Fibroblast of skin of left biceps (primary cell): ENCODE measurements at regions not wholly inside any gene's neighbourhood (a gene's known extent, or its start where the extent isn't known, plus 50 kb on each side); places are given as distances from the start of the nearest gene placed in this dataset.

ENCODE experiments used
- DNase-seq, 2 experiments: peaks; one replicate each; pipeline ENCODE4 v3.0.0-alpha.2; 2013; ENCODE audit warnings: low read depth in 2 of 2

DNA sequence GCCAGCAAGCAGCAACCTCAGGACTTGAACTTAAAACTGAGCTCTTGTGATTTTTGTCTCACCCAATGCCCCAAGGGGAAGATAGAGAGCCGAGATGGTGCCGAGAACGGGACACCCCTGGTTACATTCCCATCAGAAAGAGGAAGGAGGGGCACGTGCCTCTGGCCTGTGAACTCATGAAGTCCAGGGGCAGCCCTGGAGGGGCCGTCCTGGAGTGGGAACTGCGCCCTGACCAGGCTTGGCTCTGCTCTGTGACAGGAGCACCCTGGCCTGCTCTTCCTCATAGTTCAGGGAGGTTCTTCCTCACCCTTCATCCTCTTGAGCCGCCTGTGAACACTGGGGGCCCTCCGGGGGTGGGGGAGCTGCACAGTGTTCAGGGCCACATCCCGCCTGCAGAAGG, 130.3 kb upstream of the FOXF1 start:
- no peak for DNase-seq

- no peak for DNase-seq
These were observed 128.8 kb upstream of the FOXF1 start for GRCh38 chr16:86381491-86381890.

DNA sequence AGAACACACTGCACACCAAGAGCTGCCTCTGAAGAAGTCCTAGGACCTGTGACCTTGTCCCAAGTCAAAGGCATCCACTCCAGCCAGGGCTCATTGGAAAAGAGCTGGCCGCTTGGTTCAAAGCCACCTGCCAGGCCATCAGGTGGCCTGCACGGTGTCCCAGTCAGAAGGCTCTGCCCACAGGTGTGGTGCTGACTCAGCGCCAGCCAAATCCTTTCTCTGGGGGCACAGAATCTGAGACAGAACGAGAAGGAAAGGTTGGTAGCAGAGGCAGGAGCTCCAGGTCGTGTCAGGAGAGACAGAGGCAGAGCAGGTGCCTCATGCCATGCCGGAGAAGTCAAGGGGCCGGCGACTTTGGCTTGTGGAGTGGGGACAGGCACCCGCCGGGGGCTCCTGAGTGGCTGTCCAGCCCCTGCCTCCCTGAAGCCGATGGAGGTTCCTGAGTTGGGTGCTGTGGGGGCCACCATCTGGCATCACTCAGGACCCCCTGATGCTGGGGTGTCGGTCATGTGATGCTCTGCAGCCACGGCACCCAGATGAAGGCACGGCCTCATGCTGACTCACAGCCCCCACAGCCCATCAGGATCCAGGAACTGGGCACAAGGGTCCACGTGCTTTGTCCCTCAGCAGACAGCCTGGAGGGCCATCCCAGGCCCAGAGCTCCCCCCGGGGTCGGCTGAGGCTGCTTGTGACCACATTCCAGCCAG, 128.1 kb upstream of the FOXF1 start:
- no peak for DNase-seq

DNA sequence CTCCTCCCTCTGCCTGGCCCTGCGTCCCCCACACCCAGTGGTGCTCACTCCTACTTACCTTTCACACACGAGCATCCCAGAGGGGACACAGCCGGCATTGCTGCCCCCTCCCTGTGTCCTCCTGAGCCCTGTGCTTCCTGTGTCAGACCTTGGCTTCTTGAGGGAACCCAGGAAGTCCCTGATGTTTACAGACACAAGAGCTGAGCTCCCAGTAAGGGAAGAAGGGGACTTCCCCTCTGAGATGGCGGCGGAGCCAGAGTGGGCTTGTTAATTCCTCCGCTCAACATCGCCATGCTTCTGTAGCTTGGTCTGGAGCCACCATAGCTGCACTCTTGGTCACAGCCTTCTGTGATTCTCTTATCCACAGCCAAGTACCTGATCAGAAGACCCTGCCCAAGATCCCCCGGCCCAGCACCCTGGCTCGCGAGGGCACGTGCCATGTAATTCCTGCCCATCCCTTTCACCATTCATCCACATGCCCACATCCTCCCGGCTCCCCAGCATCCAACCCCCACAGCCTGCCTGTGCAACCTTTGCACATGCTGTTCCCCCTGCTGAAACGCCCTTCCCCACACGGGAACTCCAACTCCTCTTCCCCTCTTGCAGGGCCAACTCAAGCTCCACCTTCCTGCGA, 127.4 kb upstream of the FOXF1 start:
- no peak for DNase-seq

GRCh38 chr16:86383488-86384262, 126.7 kb upstream of the FOXF1 start:
- peak; percentile 49 to 57 for DNase-seq

DNA sequence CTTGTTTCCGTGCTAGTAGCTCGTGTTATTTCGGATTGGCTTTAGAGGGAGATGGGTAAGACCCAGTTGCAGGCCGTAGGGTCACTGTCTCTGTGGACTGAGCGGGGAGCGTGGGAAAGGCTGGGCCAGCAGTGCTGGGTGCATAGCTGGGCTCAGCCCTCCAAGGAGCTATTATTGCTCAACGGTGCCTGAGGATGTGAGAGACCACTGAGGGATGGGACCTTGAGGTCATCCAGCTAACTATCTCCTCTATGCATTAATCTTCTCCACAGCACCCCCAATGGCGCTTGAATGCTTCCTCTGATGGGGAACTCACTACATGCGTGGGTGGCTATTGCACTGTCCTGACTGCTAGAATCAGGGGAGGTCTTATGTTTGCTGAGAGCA, 126.1 kb upstream of the FOXF1 start:
- no peak for DNase-seq

DNA sequence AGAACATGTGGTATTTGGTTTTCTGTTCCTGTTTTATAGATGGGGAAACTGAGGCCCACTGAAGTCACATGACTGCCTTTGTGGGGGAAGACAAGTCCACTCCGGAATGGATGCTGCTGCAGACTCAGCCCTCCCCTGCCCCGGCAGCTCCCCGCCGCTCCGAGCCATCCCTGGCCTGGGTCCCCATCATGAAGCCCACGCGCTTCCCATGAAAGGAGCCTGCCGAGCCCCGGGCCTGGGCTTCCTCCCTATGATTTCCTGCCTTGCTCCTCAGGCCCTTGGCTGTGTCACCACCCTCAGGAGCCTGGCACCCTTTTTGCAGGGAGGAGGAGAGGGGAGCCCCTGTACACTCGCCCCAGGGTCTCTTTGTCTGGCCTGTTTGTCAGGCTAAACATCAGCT, 125.3 kb upstream of the FOXF1 start:
- no peak for DNase-seq

GRCh38 chr16:86387468-86388440, 122.6 kb upstream of the FOXF1 start:
- DNase-seq: peak; percentile 81 to 82

- DNase-seq: no peak
These were observed 121.4 kb upstream of the FOXF1 start for GRCh38 chr16:86388976-86389375.

- no peak for DNase-seq
These were observed 120.6 kb upstream of the FOXF1 start for GRCh38 chr16:86389566-86390328.

- DNase-seq: no peak
These were observed 120.0 kb upstream of the FOXF1 start for GRCh38 chr16:86390335-86390734.

GRCh38 chr16:86391486-86391885, 118.8 kb upstream of the FOXF1 start:
- DNase-seq: no peak

GRCh38 chr16:86391984-86392383, 118.3 kb upstream of the FOXF1 start:
- no peak for DNase-seq

- no peak for DNase-seq
These were observed 117.7 kb upstream of the FOXF1 start for GRCh38 chr16:86392436-86393152.

DNA sequence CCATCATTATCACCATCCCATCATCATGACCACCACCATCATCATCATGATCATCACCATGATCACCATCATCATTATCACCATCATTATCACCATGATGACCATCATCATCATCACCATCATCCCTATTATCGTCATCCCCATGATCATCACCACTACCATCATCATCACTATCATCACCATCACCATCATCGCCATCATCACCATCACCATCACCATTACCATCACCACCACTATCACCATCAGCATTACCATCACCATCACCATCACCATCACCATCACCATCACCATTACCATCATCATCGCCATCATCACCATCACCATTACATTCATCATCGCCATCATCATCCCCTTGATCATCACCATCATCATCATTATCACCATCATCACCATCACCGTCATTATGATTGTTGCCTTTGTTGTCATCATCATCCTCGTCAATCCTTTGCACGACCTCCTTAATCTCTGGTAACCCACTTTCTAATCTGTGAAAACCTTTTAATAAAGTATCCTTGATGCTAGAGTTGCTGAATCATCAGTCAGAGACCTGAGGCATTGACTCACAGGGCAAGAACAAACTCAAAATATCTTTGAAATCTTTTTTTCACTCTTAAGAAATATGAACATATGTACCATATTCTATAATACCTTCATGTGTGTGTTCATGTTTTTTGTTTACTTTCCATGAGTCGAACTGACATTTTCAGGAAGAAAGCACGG, 116.3 kb upstream of the FOXF1 start:
- no peak for DNase-seq

- no peak for DNase-seq
These were observed 114.8 kb upstream of the FOXF1 start for GRCh38 chr16:86395477-86395876.

- DNase-seq: peak; percentile 72 to 77
These were observed 113.9 kb upstream of the FOXF1 start for GRCh38 chr16:86396422-86396821.

- DNase-seq: peak; percentile 73 to 80
These were observed 113.4 kb upstream of the FOXF1 start for GRCh38 chr16:86396901-86397311.

DNA sequence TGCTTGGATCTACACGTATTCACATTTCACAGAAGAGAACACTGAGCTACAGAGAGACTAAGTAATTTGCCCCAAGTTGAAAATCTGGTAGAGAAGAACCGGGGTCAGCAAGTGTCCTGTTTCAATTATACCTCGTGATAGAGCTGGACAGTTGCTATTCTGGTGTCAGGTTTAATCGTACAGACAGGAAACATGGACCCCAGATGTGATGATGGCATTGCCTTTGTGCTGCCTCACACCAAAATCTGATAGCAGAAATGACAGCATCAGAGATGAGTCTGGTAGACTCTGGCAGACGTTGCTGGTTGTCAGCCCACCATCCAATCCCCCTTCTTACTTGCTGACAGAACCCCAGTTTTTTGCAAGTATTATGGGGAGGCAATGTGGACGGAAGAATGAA, 112.1 kb upstream of the FOXF1 start:
- no peak for DNase-seq

DNA sequence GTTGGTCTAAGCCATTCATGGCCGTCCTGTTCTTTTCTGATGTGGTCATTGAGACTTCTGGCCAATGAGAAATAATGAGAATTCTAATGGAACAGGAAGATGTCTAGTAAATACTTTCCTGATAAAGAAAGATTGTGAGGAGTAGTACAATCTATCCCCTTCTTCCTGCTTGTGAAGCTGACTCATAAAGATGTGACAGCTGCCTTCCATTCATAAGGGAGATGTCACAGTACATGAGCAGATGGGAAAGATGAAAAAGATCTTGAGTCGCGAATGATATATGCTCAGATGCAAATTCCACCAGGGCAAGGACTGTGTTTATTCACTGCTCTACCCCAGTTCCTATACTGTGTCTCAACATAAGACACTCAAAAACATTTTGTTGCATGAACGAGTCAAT, 111.7 kb upstream of the FOXF1 start:
- no peak for DNase-seq
